Left renal cortex interstitium (tissue), 4 donors: ENCODE measurements at regions not wholly inside any gene's neighbourhood (a gene's known extent, or its start where the extent isn't known, plus 50 kb on each side); places are given as distances from the start of the nearest gene placed in this dataset.
"Not testable (repeated sequence)": the region's sequence is repeated elsewhere in the genome, so short reads cannot be mapped to it uniquely, and the experiment has no call there.

Source experiments
- DNase-seq, 4 donors: peaks; one replicate each; pipeline ENCODE4 v3.0.0-alpha.2; 2013; ENCODE audit warnings: low read depth in 4 of 4, low spot score in 2 of 4, missing footprints in 1 of 4

DNA sequence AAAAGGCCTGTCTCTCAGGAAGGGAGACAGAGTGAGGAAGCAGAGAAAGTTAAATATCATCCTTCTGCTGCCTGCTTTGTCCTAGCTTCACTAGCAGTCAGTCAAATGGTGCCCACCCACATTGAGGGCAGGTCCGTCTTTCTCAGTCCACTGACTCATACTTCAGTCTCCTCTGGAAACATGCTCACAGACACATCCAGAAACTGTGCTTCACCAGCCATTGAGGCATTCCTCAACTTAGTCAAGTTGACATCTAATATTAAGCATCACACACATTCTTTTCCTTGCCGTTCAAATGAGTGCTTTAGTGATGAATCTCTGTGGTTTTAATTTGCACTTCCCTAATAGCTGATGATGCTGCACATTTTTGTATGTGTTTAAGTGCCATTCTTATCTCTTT is 777.8 kb upstream of the PRMT6 start:
- no peak for DNase-seq

DNA sequence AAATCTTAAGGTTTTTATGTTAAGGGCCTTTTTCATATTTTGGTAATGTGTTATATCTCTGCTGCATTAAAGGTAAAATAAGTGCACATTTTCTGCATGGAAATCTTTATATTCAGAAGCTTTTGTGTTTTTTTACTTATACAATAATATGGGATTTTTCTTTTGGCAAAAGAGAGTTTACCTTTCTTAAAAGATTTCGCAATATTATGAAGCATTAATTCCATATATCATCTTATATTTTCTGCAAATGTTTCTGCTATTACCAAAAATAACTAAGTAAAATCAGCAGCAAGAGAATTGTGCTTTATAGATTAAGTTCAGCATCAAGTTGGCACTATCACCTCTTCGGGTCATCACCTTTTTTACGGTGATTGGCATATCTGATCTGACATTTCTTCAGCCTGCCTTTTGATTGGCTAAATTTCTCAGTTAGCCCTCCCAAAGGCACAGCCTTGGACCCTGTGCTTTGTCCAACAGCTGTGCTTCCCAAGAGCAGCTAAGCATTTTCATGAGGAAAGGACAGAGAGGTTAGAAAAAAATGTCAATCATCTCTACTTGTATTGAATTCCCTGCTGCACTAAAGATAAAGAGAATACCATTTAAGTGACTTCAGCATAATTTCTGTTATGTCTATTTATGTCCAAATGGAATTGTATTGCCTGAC is 767.1 kb upstream of the PRMT6 start:
- no peak for DNase-seq

DNA sequence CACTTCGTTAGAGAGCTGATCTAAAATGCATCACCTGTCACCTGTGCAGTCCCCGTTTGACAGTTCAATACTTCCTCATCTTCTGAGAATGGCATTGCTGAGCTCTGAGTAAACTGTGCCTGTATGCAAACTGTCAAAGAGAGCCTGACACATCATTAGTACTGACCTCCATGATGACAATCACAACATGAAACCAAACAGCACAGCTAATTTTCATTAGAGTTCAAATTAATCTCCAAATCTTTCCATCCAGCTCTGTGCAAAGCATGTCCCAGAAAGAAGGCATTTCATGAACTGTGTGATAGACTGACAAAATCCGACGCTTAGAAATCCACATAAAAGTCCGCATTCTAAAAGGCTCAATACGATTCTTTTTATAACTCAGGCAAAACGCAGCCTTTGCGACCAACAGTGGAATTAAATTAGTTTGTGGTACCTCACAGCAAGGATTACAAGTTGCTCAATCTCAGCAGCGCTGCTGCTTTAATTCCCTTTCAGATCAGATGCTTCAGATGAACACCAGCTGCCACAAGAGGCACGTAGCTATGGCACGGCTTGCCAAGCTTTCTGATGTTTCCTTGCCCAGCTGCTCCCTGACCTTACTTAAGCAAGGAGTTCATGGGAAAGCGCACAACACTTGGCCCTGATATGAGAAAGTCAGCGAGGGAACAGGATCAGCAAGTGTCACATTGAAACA is 765.5 kb upstream of the PRMT6 start:
- no peak for DNase-seq

DNA sequence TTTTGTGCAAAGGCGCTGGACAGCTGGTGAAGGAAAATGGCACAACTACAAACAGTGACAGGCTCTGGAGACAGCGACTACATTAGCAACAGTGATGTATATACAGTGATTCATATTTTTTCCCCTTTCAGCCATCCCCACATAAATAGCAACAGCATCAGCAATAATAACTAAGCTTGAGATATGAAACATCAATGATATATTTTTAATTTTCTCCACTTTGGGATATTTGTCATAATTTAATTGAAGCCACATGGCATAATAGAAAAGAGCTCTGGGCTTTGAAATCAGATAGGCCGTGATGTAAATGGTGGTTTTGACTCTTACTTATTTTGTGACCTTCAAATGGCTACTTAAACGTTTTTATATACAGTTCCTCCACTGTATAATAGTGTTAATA is 764.3 kb upstream of the PRMT6 start:
- DNase-seq = no peak

DNA sequence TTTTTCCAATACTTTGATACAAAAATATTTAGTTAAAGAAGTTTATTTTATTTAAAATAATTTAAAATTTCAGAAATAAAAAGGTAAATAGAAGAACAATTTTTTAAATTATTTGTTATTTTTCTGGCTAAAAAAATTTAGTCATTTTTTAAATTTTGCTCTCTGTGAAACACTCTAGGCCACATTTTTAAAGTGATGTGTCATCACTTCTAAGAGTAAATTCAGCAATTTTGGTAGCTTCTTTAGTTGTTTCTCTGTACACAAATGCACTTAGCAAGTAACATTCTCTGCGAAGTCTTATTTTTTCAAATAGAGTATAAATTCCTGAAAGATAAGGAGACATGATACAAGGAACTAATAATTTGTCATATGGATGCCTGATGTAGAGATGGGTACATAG is 760.0 kb upstream of the PRMT6 start:
- DNase-seq = no peak

DNA sequence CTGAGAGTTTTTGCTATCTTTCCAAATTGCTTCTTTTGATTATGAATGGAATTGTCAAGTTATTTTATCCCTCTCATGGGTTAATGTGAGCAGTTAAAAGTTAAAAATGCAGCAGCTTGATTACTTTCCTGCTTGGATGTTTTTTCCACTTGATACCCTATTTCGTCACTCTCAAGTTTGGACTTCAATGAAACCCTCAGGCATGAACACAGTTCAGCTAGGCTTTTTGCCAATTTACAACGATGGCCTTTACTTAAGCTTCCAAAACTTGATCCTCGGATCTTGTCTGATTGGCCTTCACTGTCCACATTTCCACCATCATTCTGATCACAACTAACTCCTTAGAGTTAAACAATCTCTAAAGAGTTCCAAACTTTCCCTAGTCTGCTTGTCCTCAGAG is 752.4 kb upstream of the PRMT6 start:
- DNase-seq = no peak

DNA sequence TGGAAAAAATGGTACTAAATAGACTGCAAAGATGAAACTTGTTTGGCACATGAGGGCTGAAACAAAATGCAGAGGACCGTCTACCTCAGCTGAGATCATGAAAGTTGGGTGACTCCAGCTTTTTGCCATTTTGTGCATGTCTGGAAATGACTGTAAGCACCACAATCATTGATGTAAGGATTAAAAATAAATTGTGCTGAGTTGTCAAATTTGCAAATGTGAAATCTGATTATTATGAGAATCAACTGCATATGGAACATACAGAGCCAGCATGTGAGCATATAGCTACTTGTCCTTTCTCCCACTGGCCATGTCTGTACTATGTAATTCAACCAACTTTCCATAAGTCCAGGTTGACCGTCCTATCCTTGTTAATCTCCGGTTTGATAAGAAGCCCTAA is 736.9 kb upstream of the PRMT6 start:
- DNase-seq = no peak

DNA sequence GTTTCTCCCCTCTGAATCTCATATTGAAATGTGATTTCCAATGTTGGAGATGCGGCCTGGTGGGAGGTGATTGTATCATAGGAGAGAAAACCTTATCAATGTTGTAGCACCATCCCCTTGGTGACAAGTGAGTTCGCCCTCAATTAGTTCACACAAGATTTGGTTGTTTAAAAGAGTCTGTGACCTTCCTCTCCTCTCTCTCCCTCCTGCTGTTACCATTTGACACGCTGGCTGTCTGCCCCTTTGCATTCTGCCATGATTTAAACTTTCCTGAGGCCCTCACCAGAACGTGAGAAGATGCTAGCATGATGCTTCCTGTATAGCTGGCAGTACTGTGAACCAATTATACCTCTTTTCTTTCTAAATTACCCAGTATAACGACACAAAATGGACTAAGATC is 730.9 kb upstream of the PRMT6 start:
- DNase-seq = no peak

DNA sequence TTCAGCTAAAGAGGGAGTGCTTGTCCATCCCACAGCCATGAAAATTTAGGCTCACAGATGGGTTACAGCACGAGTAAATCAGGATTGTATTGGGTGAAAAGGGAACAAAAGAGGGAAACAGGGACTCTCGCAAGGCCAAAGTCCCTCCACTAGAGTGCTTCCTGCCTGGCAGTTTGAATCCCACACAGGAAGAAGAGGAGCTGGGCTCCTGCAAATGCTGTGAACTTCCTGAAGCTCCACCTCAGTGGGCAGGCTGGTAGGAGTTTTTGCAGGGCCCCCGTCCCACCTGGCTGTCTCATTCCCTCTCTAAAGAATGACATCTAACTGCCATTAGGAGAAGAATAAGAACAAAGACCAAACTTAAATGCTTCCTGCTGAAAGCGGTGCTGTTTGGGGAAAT is 712.0 kb upstream of the PRMT6 start:
- DNase-seq = no peak

DNA sequence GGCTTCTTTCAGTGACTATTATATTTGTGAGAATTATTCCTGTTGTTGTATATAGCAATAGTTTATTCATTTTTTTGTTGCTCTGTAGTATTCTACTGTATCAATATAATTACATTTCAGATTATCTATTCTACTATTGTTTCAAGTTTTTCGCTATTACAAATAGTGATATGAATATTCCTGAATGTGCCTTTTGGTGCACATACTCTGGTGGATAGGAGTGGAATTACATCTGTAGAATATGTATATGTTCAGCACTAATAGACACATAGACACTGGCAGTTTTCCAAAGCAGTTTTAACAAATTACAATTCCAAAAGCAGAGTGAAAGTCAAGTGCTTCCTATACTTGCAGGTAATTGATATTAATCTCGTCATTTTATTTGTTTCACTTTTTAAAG is 696.2 kb upstream of the PRMT6 start:
- no peak for DNase-seq

DNA sequence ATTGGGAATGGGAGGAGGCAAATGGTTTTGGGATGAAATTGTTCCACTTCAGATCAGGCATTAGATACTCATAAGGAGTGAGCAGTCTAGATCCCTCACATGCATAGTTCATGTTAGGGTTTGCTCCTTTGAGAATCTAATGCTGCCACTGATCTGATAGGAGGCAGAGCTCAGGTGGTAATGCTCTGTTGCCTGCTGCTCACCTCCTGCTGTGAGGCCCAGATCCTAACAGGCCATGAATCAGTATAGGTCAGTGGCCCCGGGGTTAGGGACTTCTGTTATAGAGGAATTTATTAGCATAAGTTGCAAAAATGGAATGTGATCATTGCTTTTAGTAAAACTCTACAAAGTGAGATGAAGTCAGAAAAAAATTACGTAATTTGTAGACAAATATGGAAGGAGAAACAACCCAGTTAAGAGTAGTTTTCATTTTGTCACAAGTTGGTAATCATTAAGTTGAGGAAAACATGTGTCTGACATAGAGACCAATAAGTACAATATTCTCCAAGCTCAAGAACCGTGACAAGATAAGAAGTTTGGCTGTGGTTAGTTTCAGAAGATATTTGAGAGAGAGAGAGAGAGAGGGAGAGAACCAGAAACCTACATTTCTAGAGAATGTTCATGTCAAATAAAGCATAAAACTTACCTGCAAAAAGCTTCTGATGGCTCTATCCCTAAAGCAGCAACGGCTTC is 689.7 kb upstream of the PRMT6 start:
- DNase-seq = no peak

DNA sequence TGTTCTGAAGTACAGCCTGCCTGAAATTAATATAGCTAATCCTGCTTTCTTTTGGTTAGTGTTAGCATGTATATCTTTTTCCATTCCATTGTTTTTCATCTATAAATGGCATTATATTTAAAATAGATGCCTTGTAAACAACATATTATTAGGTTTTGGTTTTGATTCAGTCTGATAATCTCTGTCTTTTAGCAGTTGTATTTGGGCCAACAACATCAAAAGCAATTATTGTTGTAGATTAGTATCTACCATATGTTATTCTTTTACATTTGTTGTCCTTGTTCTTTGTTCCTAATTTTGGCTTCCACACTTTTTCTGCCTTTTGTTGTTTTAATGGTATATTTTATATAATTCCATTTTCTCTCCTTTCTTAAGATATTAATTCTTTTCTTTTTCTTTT is 678.2 kb upstream of the PRMT6 start:
- DNase-seq = no peak

DNA sequence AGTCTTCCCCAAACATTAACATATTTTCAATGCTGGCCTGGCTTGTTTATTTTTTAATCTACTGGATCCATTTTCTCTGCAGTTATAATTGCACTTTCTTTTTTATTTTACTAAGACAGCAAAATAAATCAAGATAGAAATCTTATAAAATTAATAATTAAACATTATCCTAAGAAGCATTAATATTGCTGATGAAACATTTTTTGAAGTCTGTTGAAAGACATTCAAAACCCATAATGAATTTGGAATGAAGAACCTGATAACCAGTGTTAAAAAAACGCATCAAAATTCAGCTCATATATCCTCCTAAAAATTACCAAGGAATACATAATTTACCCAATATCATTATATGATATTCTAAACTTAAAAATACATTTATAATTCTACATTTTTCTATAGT is 675.7 kb upstream of the PRMT6 start:
- DNase-seq = no peak

DNA sequence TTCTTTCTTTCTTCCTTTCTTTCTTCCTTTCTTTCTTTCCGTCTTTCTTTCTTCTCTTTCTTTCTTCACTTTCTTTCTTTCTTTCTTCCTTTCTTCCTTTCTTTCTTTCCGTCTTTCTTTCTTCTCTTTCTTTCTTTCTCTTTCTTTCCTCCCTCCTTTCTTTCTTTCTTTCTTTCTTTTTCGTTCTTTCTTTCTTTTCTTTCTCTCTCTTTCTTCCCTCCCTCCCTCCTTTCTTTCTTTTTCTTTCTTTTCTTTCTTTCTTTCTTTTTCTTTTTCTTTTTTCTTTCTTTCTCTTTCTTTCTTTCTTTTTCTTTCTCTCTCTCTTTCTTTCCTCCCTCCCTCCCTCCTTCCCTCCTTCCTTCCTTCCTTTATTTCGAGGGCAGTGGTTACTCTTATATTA is 667.3 kb upstream of the PRMT6 start:
- DNase-seq = not testable (repeated sequence)

DNA sequence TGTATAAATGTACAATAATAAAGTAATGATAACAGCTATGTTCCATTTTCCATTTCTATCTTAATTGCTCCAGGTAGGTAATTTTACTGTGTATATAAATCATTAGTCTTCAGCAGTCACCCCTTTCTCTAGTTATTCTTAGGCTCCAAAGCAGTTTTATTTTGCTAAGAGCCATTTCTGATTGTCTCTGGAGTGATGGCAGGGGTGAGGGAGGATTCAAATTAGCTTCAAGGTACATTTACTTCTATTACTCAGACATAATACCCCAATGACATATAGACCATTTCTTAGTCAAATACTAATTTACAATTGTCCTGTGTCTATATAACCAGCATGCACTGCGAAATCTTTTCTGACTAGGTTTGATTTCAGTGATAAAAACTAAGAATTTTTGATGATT is 663.4 kb upstream of the PRMT6 start:
- no peak for DNase-seq

DNA sequence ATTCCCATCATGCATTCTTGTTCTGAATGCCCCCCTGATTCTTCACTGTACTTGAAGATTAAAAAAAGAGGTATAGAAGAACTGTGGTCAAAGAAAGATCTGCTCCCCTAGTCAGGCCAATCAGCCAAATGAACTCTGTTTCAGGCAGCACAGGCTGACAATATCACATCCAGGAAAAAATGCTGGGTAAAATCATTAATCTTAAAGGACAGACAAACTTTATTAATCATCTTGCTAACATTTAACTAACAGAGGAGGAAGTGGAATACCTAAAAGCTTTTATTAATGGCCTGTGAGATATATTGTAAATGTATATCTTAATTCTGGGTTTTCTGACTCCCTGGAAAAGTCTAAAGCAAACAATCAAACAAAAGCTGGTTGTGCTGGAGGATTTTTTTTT is 660.5 kb upstream of the PRMT6 start:
- DNase-seq = no peak

DNA sequence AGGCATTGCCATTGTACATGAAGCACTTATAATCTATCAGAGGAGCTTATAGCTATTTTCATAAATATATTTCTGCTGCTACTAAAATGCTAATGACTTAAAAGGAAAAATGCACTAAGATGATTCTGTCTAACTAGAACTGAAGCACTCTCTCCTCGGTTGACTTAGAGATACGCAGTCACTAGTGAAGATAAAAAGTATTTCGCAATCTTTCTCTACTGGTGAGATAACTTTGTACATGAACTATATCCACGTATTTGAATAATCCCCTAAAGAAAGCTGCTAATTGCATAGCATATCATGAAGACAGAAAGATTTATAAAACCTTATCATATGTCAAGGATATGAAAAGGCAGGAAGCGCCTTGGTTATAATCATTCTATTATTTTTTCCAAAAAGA is 658.1 kb upstream of the PRMT6 start:
- no peak for DNase-seq

DNA sequence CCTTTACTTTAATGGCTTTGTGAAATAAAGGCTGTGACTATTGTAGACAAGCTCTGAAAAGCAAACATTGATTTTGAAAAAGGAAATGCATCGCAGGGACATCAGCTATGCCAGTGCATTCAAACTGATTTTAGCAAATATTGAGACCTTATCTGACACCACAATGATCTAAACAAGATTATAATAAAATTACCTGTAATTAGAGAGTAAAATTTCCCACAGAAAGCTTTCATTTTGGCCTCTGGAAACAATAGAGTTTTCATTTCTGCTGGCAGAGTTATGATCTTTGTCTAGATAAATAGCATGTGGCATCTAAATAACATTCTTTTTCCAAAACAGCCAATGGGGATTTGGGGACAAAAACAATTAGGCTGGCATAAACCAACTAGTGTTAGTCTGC is 650.4 kb upstream of the PRMT6 start:
- no peak for DNase-seq

DNA sequence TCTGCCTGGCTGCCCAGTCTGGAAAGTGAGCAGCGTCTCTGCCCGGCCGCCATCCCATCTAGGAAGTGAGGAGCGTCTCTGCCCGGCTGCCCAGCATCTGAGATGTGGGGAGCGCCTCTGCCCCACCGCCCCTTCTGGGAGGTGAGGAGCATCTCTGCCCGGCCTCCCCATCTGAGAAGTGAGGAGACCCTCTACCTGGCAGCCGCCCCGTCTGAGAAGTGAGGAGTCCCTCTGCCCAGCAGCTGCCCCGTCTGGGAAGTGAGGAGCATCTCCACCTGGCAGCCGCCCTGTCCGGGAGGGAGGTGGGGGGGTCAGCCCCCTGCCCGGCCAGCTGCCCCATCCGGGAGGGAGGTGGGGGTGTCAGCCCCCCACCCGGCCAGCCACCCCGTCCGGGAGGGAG is 644.2 kb upstream of the PRMT6 start:
- DNase-seq = not testable (repeated sequence)

DNA sequence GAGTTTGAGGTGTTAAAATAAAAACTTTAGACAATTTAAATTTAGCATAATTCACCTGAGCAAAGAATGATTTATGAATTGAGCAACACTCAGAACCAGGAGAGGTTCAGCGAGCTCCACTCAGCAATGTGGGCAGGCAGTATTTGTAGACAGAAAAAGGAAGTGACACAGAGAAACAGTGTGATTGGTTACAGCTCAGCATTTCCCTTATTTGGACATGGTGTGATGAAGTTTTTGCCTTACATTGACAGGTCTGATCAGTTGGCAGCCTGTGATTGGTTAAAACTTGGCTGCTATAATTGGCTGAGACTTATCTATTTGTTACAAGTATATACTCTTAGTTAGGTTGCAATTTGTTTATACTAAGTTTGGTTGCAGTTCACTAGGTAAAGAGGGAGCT is 621.2 kb upstream of the PRMT6 start:
- no peak for DNase-seq

DNA sequence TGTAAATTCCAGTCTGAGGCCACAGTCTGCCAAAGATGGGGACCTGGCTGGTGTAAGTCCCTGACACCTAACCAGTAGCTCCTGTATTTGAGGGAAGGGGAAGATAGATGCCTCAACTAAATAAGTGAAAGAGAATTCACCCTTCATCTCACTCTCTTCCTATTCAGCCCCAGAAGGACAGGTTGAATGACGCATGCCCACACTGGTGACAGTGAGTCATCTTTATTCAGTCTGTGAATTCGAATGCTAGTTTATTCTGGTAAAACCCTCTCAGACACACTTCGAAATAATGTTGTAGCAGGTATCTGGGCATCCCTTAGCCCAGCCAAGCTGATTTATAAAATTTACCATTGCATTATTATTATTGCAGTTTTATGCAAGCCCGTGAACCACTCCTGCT is 617.0 kb upstream of the PRMT6 start:
- DNase-seq = no peak

DNA sequence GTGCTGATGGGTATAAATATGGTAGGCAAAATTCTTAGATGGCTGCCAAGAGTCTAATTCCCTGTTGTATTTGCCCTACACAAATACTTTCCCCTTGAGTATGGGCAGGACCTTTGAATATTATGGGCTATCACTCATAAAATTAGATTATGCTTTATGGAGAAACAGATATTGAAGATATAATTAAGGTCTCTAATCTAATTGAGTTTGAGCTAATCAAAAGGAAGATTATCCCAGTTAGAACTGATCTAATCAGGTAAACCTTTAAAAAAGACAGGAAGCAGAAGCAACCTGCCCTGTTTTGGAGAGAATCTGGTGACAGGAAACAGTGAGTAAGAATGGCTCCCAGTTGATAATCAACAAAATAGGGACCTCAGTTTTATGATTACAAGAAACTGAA is 609.0 kb upstream of the PRMT6 start:
- DNase-seq = no peak
